ENCODE measurements at regions not wholly inside any gene's neighbourhood (a gene's known extent, or its start where the extent isn't known, plus 50 kb on each side); places are given as distances from the start of the nearest gene placed in this dataset.

- TF ChIP-seq CTCF (IDR thresholded peaks at IDR 0.05): no peak
- TF ChIP-seq POLR2A (IDR thresholded peaks at IDR 0.05): no peak
- TF ChIP-seq POLR2AphosphoS5 (IDR thresholded peaks at IDR 0.05): no peak
Observed at GRCh38 chr5:116646611-116647289, 72.1 kb upstream of the SEMA6A start.
